ENCODE measurements at regions not wholly inside any gene's neighbourhood (a gene's known extent, or its start where the extent isn't known, plus 50 kb on each side); places are given as distances from the start of the nearest gene placed in this dataset.
A peak's percentile ranks its signal among the peaks of the same experiment; 100 is the strongest.

GRCh38 chr9:106708475-106709146 lies 154.4 kb upstream of the ZNF462 start:
- Histone ChIP-seq H3K79me2 (ENCODE audit: insufficient read depth) (no peaks in the 10 kb centered on the region), H2AFZ (no peak overlapping the region), H3F3A (ENCODE audit: insufficient read depth) (no peaks in the 10 kb centered on the region), H3K4me1 (ENCODE audit: insufficient read depth) (no peaks in the 10 kb centered on the region; the same call in 1 of the 2 replicates), H3K9ac (no peak overlapping the region), H3K27ac (no peak overlapping the region), H3K4me2 (ENCODE audit: unreplicated experiment) (no peak overlapping the region), H3K9me3 (ENCODE audit: low read depth) (no peaks in the 10 kb centered on the region), H3K27me3 (replicated peaks; ENCODE audit: insufficient read depth) (0 out of 2 replicates have a peak, but pooled peaks cover 3% of the 10 kb centered on the region), H3K4me3 (no peak overlapping the region), H4K20me1 (ENCODE audit: insufficient read depth) (no peaks in the 10 kb centered on the region), H3K36me3 (ENCODE audit: low read depth) (no peaks in the 10 kb centered on the region), H3K9me2 (ENCODE audit: insufficient read depth) (no peaks in the 10 kb centered on the region)
- in situ Hi-C loops (cut with MboI) = no loop called here
- 40 to 52% methylated on average over 3 of the region's 3 CpGs for WGBS, 2 experiments (ENCODE audit: low coverage in 1 of 2, low lambda C conversion rate in 2 of 2, missing lambda C conversion rate in 2 of 2)
- TF ChIP-seq EZH2phosphoT487 (IDR thresholded peaks at IDR 0.05; ENCODE audit: insufficient read depth, low read depth) (no peak), EZH2 (IDR thresholded peaks at IDR 0.05; ENCODE audit: insufficient read depth, poor library complexity, severe bottlenecking) (no peak)
- DNase-seq = no peak

GRCh38 chr9:106712279-106712678 lies 150.7 kb upstream of the ZNF462 start:
- in situ Hi-C loops (cut with MboI) = no loop called here
- no peaks in the 10 kb centered on the region for H3K36me3 ChIP-seq (ENCODE audit: low read depth)
- TF ChIP-seq EZH2 (IDR thresholded peaks at IDR 0.05; ENCODE audit: insufficient read depth, poor library complexity, severe bottlenecking) = no peak
- no peak for TF ChIP-seq EZH2phosphoT487 (IDR thresholded peaks at IDR 0.05; ENCODE audit: insufficient read depth, low read depth)

GRCh38 chr9:106713206-106713605 lies 149.8 kb upstream of the ZNF462 start:
- H3K36me3 ChIP-seq (ENCODE audit: low read depth) = no peaks in the 10 kb centered on the region
- WGBS, 2 experiments (ENCODE audit: low coverage in 1 of 2, low lambda C conversion rate in 2 of 2, missing lambda C conversion rate in 2 of 2) = 78 to 81% methylated on average over 3 of the region's 3 CpGs
- H2AFZ ChIP-seq = no peak overlapping the region
- H3K27ac ChIP-seq = no peak overlapping the region
- no peak for TF ChIP-seq EZH2 (IDR thresholded peaks at IDR 0.05; ENCODE audit: insufficient read depth, poor library complexity, severe bottlenecking)
- TF ChIP-seq EZH2phosphoT487 (IDR thresholded peaks at IDR 0.05; ENCODE audit: insufficient read depth, low read depth) = no peak
- no peaks in the 10 kb centered on the region for H3F3A ChIP-seq (ENCODE audit: insufficient read depth)
- in situ Hi-C loops (cut with MboI) = no loop called here
- H3K9me3 ChIP-seq (ENCODE audit: low read depth) = no peaks in the 10 kb centered on the region
- DNase-seq = no peak
- no peak overlapping the region for H3K4me2 ChIP-seq (ENCODE audit: unreplicated experiment)
- no peaks in the 10 kb centered on the region for H4K20me1 ChIP-seq (ENCODE audit: insufficient read depth)
- no peak overlapping the region for H3K9ac ChIP-seq
- no peak overlapping the region for H3K4me3 ChIP-seq
- no peaks in the 10 kb centered on the region for H3K79me2 ChIP-seq (ENCODE audit: insufficient read depth)
- H3K27me3 ChIP-seq (replicated peaks; ENCODE audit: insufficient read depth) = 0 out of 2 replicates have a peak, but pooled peaks cover 3% of the 10 kb centered on the region
- peaks cover 11% of the 10 kb centered on the region for H3K4me1 ChIP-seq (ENCODE audit: insufficient read depth)
- H3K9me2 ChIP-seq (ENCODE audit: insufficient read depth) = no peaks in the 10 kb centered on the region

More at GRCh38 chr9:106712279-106712678, 150.7 kb upstream of the ZNF462 start:
- H3F3A ChIP-seq (ENCODE audit: insufficient read depth) = no peaks in the 10 kb centered on the region
- H3K9ac ChIP-seq = no peak overlapping the region
- no peak overlapping the region for H3K4me3 ChIP-seq
- WGBS, 2 experiments (ENCODE audit: low coverage in 1 of 2, low lambda C conversion rate in 2 of 2, missing lambda C conversion rate in 2 of 2) = 48 to 49% methylated on average over 4 of the region's 4 CpGs
- H3K4me1 ChIP-seq (ENCODE audit: insufficient read depth) = peaks cover 2% of the 10 kb centered on the region
- no peaks in the 10 kb centered on the region for H3K79me2 ChIP-seq (ENCODE audit: insufficient read depth)
- no peaks in the 10 kb centered on the region for H3K9me2 ChIP-seq (ENCODE audit: insufficient read depth)
- H3K9me3 ChIP-seq (ENCODE audit: low read depth) = no peaks in the 10 kb centered on the region
- H3K27ac ChIP-seq = no peak overlapping the region
- H2AFZ ChIP-seq = no peak overlapping the region
- H3K27me3 ChIP-seq (replicated peaks; ENCODE audit: insufficient read depth) = 0 out of 2 replicates have a peak, but pooled peaks cover 3% of the 10 kb centered on the region
- H3K4me2 ChIP-seq (ENCODE audit: unreplicated experiment) = no peak overlapping the region
- DNase-seq = no peak
- H4K20me1 ChIP-seq (ENCODE audit: insufficient read depth) = no peaks in the 10 kb centered on the region

GRCh38 chr9:106716820-106717219 lies 146.1 kb upstream of the ZNF462 start:
- TF ChIP-seq EZH2 (IDR thresholded peaks at IDR 0.05; ENCODE audit: insufficient read depth, poor library complexity, severe bottlenecking) (no peak), EZH2phosphoT487 (IDR thresholded peaks at IDR 0.05; ENCODE audit: insufficient read depth, low read depth) (no peak)
- Histone ChIP-seq H3K4me2 (ENCODE audit: unreplicated experiment) (no peak overlapping the region), H3K79me2 (ENCODE audit: insufficient read depth) (no peaks in the 10 kb centered on the region), H4K20me1 (ENCODE audit: insufficient read depth) (no peaks in the 10 kb centered on the region), H3K9me3 (ENCODE audit: low read depth) (no peaks in the 10 kb centered on the region), H3K9ac (no peak overlapping the region), H3K27ac (no peak overlapping the region), H3K4me3 (no peak overlapping the region), H3K36me3 (ENCODE audit: low read depth) (no peaks in the 10 kb centered on the region), H2AFZ (no peak overlapping the region), H3F3A (ENCODE audit: insufficient read depth) (peaks cover 8% of the 10 kb centered on the region; the same call in 1 of the 2 replicates), H3K27me3 (replicated peaks; ENCODE audit: insufficient read depth) (no peaks in the 10 kb centered on the region), H3K4me1 (ENCODE audit: insufficient read depth) (peaks cover 19% of the 10 kb centered on the region), H3K9me2 (ENCODE audit: insufficient read depth) (no peaks in the 10 kb centered on the region)
- 0 to 5% methylated on average over 1 of the region's 1 CpG for WGBS, 2 experiments (ENCODE audit: low coverage in 1 of 2, low lambda C conversion rate in 2 of 2, missing lambda C conversion rate in 2 of 2)
- in situ Hi-C loops (cut with MboI) = no loop called here
- peak; percentile 9 for DNase-seq
